ENCODE measurements at regions not wholly inside any gene's neighbourhood (a gene's known extent, or its start where the extent isn't known, plus 50 kb on each side); places are given as distances from the start of the nearest gene placed in this dataset.
"Not testable (repeated sequence)": the region's sequence is repeated elsewhere in the genome, so short reads cannot be mapped to it uniquely, and the experiment has no call there.

DNA sequence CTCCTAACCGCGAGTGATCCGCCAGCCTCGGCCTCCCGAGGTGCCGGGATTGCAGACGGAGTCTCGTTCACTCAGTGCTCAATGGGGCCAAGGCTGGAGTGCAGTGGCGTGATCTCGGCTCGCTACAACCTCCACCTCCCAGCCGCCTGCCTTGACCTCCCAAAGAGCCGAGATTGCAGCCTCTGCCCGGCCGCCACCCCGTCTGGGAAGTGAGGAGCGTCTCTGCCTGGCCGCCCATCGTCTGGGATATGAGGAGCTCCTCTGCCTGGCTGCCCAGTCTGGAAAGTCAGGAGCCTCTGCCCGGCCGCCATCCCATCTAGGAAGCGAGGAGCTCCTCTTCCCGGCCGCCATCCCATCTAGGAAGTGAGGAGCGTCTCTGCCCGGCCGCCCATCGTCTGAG lies 58.8 kb upstream of the ANKRD30BL start:
- DNase-seq (ENCODE audit: extremely low read depth, low read depth, low spot score), result not testable (repeated sequence)

DNA sequence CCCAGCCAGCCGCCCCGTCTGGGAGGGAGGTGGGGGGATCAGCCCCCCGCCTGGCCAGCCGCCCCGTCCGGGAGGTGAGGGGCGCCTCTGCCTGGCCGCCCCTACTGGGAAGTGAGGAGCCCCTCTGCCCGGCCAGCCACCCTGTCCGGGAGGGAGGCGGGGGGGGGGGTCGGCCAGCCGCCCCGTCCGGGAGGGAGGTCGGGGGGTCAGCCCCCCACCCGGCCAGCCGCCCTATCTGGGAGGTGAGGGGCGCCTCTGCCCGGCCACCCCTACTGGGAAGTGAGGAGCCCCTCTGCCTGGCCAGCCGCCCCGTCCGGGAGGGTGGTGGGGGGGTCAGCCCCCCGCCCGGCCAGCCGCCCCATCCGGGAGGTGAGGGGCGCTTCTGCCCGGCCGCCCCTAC lies 60.1 kb upstream of the ANKRD30BL start:
- not testable (repeated sequence) for DNase-seq (ENCODE audit: extremely low read depth, low read depth, low spot score)

DNA sequence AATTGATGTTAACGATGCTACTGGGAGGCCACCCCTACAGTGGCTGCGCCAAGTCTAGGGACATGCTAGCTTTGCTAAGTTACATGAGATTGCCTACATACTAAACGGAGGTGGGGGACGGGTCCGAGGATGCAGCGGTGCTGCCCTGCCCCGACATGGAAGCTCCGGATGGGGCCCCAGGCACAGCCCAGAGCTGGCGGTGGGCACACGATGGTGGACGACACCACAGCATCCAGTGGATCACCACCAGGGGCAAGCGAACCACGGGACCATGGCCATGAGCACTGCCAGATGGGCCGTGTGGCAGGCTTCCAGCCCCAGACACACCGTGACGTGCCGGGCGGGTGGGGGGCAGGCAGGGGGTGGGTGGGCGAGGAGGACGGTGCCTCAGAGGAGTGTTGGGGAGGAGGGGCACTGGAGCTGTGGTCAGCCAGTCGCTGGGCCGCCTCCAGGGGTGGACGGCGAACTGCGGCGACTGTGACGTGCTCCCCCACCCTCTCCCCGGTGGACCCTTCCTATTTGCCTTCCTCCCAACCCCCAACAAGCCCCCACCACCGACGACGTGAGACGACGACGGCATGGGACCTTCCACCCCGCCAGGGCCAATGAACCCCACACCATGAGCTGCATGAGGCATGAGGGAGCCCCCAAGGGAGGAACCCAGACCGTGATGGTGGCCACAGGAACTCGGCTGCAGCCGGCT lies 90.6 kb upstream of the ANKRD30BL start:
- DNase-seq (ENCODE audit: extremely low read depth, low read depth, low spot score), result no peak

DNA sequence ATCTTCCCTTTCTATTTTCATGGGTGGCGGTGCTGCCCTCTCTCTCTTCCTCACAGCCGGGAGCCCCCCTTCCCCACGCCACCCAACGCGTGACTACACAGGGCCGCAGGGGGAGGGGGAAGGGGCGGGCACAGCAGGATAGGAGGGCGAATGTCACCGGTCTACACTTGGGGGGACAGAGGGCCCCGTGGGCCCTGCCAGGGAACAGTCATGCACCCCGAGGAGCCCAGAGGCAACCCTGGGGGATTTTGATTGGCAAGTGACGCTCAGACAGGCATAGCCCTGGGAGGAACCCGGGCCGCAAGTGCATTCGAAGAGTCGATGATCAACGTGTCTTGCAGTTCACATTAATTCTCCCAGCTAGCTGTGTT lies 91.1 kb upstream of the ANKRD30BL start:
- no peak for DNase-seq (ENCODE audit: extremely low read depth, low read depth, low spot score)

GRCh38 chr2:132253496-132254305 lies 91.9 kb upstream of the ANKRD30BL start:
- no peak for DNase-seq (ENCODE audit: extremely low read depth, low read depth, low spot score)

DNA sequence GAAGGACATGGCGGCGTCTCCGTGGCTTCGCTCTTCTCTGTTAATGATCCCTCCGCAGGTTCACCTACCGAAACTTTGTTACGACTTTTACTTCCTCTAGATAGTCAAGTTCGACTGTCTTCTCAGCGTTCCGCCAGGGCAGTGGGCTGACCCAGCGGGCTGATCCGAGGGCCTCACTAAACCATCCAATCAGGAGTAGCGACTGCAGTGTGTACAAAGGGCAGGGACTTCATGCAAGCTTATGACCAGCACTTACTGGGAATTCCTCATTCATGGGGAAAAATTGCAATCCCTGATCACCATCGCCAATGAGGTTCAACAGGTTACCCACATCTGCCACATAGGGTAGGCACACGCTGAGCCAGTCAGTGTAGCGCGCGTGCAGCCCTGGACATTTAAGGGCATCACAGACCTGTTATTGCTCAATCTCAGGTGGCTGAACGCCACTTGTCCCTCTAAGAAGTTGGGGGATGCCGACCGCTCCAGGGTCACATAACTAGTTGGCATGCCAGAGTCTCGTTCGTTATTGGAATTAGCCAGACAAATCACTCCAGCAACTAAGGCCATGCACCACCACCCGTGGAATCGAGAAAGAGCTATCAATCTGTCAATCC lies 92.7 kb upstream of the ANKRD30BL start:
- DNase-seq (ENCODE audit: extremely low read depth, low read depth, low spot score), result not testable (repeated sequence)

GRCh38 chr2:132255714-132256113 lies 94.0 kb upstream of the ANKRD30BL start:
- no peak for DNase-seq (ENCODE audit: extremely low read depth, low read depth, low spot score)

- no peak for DNase-seq (ENCODE audit: extremely low read depth, low read depth, low spot score)
Measured at GRCh38 chr2:132256251-132256902, 94.6 kb upstream of the ANKRD30BL start.

- DNase-seq (ENCODE audit: extremely low read depth, low read depth, low spot score), result not testable (repeated sequence)
Measured at GRCh38 chr2:132256903-132257300, 95.2 kb upstream of the ANKRD30BL start.

DNA sequence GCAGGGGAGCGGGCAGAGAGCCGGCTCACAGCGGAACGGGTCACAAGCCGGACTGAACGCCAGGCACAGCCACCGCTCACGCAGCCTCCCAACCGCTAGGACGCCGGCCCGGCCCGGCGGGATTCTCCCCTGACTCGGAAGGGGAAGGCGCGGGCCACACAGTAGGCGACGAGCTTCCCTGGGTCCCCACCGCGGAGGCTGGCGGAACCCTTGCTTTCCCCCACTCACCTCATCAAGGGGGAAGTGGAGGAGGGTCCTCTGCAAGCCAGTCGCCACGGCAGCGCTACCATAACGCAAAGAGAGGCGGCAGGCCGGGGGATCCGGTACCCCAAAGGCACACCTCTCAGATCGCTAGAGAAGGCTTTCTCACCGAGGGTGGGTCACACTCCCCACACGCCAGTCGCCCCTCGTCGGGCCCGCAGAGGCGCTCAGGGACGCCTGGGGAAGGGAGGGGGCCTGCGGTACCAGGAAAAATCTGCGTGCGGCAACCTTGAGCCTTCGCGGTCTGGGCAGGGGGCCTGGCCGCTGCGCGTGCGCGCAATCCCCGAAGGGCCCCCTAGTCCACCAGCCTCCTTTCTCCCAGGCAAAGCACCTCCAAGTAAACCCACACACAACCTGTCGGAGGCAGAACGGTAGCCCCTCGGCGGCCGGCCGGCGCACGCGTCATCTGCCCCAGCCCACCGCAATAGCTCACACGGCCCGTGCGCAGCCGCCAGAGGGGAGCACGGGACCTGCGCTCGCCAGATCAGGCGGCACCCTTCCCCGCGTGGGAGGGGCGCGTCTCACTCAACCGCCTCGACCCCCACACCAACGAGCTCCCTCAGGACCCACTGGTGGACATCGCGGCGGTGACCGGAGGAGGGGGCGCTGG lies 95.8 kb upstream of the ANKRD30BL start:
- DNase-seq (ENCODE audit: extremely low read depth, low read depth, low spot score), result not testable (repeated sequence)

GRCh38 chr2:132259276-132259675 lies 97.5 kb upstream of the ANKRD30BL start:
- not testable (repeated sequence) for DNase-seq (ENCODE audit: extremely low read depth, low read depth, low spot score)

- not testable (repeated sequence) for DNase-seq (ENCODE audit: extremely low read depth, low read depth, low spot score)
Measured at GRCh38 chr2:132265595-132265994, 103.8 kb upstream of the ANKRD30BL start.

- no peak for DNase-seq (ENCODE audit: extremely low read depth, low read depth, low spot score)
Measured at GRCh38 chr2:132267105-132267497, 105.3 kb upstream of the ANKRD30BL start.

DNA sequence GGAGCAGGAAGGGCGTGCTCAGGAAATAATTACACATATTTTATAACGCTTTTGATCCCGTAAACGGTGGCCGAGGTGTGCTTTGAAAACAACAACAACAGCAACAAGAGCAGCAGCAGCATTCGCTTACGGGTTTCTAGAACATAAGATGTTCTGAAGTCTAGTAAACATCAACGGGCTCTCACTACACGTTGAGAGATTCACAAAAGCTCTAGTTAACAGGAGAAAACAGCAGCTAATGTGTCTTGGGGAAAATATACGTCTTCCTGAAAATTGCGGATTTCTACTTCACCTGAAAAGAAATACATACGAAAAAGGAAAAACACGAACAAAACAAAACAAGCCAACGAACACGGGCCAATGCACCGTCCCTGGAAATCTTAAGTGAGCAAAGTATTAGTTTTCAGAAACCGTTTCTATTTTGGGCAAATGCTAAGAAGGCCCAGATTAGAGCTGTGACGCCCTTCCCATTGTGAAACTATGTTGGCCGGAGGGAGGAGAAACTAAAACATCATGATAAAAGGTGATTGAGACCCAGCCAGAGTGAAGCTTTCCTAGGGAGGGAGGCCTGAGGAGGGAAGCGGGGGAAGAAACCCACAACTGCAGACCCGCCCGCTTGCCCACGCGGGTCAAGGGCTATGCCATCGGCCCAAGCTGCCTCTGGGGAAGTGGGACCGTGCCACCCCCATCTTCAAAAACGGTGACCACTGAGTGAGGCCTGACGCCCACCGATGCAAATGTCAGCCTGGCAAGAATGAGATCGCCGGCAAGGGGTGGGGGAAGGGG lies 105.9 kb upstream of the ANKRD30BL start:
- not testable (repeated sequence) for DNase-seq (ENCODE audit: extremely low read depth, low read depth, low spot score)

- DNase-seq (ENCODE audit: extremely low read depth, low read depth, low spot score), result peak; percentile 22
Measured at GRCh38 chr2:132268284-132268976, 106.7 kb upstream of the ANKRD30BL start.

DNA sequence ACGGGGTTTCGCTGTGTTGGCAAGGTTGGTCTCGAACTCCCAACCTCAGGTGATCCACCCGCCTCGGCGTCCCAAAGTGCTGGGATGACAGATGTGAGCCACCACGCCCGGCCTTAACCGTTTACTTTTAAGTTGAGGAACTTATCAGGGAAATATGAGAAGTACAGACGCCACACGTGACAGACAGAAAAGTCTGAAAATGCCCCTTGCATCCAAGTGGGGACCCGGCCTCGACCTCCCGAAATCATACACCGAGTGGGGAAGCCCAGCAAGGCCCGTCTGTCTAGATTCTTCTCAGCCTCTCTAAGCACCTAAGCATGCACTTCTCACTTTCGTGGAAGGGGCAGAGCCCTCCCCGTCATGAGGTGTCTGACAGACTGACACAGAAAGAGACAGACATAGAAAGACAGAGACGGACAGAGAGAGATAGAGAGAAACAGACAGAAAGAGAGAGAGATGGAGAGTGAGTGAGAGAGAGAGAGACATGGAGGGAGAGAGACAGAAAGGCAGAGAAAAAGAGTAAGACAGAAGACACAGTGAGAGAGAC lies 107.3 kb upstream of the ANKRD30BL start:
- no peak for DNase-seq (ENCODE audit: extremely low read depth, low read depth, low spot score)

DNA sequence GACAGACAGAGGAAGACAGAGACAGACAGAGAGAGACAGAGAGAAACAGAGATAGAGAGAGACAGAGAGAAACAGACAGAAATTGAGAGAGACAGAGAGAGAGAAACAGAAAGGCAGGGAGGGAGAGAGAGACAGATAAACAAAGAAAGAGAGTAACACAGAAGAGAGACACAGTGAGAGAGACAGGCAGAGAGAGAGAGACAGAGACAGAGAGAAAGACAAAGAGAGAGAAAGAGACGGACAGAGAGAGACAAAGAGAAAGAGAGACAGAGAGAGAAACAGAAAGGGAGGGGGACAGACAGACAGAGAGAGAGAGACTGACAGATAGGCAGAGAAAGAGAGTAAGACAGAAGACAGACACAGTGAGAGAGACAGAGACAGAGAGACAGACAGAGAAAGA lies 108.5 kb upstream of the ANKRD30BL start:
- DNase-seq (ENCODE audit: extremely low read depth, low read depth, low spot score), result no peak

- DNase-seq (ENCODE audit: extremely low read depth, low read depth, low spot score), result no peak
Measured at GRCh38 chr2:132270981-132271546, 109.3 kb upstream of the ANKRD30BL start.

All from glomerular endothelial cell (primary cell).